HK-2 (cell line): ENCODE measurements at regions not wholly inside any gene's neighbourhood (a gene's known extent, or its start where the extent isn't known, plus 50 kb on each side); places are given as distances from the start of the nearest gene placed in this dataset.

Experiments used
- DNase-seq: peaks from one replicate; pipeline ENCODE4 v3.0.0-alpha.2; 2018; ENCODE audit not compliant: unreplicated experiment

DNA sequence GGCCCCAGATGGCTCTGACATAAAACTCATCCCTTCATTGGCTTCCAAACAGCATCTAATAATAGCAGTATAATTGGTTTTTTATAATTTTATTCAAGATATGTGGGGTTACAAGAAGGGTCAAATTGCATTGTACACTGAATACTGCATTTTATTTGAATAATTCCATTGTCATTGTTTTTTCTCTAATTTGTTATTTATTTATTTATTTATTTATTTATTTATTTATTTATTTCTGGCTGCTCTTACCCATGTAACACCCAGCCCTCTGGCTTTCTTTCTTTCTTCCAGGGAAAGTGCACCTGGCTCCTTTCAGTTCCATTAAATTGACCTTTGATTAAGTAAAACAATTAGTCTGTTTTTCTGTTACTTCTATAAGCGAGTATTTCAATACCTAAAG is 210.1 kb downstream of the CDH9 start:
- no peak for DNase-seq

DNA sequence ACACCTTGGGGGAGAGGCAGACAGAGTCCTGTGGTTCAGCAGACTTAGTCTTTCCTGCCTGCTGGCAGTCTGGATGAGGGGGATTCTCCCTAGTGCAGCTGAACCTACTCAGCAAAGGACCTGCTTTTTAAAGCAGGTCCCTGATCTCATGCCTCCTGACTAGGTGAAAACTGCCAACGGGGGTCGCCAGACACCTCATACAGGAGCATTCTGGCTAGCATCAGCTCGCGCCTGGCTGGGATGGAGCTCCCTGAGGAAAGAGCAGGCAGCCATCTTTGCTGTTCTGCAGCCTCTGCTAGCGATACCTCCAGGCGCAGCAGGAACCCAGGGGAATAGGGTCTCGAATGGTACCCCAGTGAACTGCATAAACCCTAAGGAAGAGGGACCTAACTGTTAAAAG is 225.2 kb downstream of the CDH9 start:
- no peak for DNase-seq

- DNase-seq, result no peak
Observed at GRCh38 chr5:26812714-26813113, 225.7 kb downstream of the CDH9 start.

DNA sequence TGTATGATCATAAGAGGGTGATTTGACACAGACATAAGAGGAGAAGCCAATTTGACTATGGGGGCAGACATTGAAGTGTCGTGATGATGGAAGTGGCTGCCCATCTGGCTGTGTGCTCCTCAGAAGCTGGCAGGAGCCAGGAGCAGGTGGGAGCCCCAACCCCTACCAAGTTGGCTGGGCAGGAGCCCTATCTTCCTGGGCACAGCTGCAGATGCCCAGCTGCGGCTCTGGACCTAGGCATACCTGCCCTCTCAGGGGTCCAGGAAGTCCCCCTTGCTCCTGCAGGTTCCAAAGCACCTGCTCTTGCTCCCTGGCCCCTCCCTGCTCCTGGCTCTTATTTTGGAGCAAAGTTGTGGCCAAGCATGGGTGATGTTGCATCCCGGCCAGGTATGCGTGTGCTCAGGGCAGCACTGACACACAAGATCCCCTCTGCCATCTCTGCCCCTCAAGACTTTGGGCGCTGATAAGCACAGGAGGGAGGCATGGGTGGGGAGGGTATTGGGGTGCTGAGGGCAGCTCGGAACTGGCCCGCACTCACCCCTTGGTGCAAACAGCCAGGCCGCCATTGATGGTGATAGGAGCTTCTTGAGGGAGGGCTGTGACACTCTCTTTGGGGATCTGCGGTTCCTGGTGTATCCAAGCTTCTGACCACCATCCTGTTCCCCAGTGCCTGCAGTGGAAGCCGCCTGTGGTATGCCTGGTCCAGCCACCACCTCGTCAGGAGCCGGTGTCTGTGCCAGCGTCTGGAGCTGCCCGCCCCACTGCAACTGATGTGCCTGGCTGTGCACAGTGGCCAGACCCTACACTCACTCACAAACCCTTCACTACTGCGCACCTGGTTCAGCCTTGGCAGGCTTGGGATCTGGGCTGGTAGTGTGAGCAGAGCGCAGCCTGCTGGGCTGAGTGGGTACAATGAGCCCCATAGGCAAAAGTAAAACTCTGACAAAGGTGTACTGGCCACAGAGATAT is 230.9 kb downstream of the CDH9 start:
- no peak for DNase-seq

- DNase-seq, result no peak
Observed at GRCh38 chr5:26805076-26805475, 233.3 kb downstream of the CDH9 start.

DNA sequence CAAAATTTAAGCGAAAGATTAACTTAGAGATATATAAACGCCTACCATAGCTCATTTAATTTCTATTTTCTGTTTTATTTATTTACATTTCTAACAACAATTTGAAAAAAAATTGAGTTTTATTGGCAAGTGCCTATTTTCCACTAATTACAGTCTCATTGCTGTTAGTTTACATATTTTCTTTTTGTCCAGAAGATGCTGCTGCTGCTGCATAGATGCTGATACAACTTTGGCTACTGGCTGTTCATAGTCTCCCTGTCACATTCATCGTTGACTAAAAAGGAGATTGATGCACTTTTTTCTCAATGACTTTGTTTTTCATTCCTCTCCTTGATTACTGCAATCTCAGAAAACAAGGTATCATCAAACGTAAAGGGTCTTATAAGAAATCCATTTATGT is 235.4 kb downstream of the CDH9 start:
- no peak for DNase-seq

DNA sequence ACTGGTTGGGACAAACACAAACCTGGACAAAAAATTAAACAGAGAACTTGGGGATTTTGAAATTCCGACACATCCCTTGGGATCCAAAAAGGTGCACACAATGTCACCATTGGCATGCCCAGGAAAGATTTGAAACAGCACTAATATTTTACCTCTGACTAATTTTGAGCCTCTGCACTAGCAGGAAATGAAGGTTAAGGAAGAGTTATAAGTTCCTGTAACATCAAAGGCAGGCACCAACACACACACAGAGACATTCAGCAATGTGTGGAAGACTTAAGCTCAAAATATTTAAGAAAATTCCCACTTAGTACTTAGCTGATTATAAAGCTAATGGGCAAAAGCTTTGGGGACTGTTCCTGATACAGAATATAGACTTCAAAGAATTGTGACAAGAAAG is 247.0 kb downstream of the CDH9 start:
- no peak for DNase-seq

GRCh38 chr5:26791021-26791420 is 247.4 kb downstream of the CDH9 start:
- DNase-seq, result no peak

DNA sequence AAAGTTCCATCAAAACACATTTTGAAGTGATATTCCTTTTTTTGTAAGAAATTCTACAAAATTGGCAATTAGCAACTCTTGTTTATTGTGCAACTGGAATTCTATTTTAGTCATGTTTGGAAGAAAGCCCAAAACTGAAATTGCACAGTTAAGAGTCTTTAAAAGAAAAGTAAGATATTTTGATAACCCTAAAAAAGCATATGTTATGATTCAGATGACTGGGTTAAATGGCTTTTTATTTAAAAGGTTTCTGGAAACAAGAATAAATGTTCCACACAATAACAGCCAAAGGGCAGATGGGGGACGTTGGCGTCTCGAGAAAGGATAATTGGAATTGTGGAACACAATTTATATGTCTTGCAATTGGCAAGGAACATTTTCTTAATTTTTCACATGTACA is 275.2 kb downstream of the CDH9 start:
- no peak for DNase-seq

GRCh38 chr5:26761446-26761845 is 276.9 kb downstream of the CDH9 start:
- no peak for DNase-seq

DNA sequence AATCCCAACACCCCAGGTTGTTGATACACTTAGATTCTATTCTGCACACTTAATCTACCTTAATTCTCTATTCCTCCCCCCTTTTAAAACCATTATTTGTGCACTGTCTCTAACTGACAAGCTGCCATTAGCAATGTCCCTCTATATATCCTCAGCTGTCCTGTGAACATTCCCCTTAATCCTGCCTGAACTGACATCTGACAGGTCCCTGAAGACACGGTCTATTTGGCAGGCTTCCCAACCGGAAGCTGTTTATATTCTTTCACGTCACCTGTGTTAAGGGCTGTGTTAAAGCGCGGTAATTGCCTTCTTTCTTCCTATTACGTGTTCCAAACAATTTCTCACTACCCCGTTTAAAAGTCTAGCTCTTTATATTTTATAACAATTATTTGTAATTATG is 277.3 kb downstream of the CDH9 start:
- no peak for DNase-seq

DNA sequence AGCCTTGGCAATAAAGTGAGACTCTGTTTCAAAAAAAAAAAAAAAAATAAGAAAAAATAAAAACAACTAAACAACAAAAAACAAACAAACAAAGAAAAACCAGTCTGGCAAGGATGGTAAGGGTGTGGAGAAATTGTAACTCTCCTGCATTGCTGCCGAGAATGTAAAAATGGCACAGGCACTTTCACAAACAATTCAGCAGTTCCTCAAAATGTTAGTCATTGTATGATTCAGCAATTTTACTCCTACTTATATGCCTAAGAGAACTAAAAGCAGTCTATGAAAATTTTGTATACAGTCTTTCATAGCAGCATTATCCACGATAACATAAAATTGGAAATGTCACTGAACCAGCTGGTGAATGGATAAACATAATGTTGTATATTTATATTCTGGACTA is 280.4 kb downstream of the CDH9 start:
- DNase-seq, result no peak

- no peak for DNase-seq
Observed at GRCh38 chr5:26749829-26750228, 288.6 kb downstream of the CDH9 start.

GRCh38 chr5:26740182-26740581 is 298.2 kb downstream of the CDH9 start:
- no peak for DNase-seq

GRCh38 chr5:26737348-26738265 is 300.8 kb downstream of the CDH9 start:
- DNase-seq, result no peak

DNA sequence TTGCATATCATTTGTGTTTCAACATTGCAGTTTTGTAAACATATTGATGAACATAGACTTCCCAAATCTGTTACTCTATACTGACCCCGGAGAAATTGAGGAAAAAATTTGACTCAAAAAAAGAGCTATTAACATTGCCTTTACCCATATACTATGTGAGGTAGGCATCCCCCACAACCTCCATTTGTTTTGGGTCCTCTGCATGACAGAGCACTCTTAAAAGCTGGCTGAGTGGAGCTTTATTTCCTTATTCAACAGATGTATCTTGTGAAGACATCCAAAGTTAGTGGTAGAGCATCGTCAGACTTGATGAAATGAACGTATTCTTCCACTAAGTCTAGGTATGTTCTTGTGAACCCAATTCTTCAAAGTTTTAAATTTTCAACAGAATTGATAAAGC is 310.5 kb downstream of the CDH9 start:
- no peak for DNase-seq

DNA sequence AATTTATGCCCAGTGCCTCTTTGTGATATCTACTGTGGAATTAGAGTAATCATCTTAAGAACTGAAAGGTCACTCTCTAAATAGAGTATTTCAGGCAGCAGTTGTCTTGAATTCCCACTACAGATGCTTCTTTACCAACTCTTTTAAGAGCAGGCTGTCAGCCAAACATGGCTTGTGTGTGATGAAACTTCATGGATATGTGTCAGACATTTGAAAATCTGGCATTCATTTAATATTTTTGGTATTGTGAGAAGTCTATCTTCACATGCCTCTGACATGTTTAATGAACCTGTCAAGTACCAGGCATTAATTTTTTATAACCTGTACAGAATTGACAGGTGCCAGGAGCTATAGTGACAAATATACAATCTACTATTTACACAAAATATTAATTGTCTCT is 318.6 kb downstream of the CDH9 start:
- DNase-seq, result no peak

DNA sequence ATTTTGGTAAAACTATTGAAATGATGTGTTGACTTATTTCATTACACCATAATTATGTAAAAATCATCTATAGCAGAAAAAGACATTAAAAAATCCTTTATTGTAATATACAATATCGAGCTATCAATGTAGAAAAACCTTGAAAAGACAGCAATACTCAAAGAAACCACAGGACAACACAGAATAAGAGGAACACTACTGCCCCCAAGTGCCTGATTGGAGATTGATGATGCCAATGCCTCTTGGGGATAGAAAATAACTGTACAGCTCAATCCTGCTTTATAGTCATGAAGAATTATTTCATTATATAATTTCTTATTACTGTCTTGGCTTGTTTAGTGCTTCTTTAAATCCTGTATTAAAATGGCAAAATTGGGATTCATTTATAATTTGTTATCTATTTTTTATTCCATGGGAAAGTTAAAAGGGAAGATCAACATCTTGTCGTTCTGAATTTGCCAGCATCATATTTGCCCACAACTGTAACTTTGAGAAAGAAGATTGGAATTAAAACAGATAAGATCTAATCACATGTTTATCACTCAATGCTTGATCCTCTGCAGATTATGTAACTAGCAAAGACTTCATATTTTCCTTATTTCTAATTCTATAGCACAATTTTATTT is 337.5 kb downstream of the CDH9 start:
- peak; percentile 17 for DNase-seq

DNA sequence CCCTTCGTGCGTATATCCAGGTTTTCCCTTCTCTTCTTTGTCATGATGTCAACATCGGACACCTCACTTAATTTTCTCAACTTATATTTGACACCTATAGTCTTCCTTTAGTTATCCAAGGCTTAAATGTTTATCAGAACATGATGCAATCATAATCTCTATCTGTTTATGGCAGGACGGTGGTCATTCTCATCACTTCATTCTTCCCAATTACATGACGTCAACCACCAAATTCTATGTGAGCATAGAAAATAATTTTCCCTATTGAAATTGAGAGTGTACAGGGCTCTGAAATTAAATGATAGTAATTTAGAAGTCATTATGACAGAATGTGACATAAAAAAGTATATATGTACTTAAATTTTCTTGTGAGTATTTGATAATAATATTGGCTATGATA is 345.4 kb downstream of the CDH9 start:
- DNase-seq, result no peak

DNA sequence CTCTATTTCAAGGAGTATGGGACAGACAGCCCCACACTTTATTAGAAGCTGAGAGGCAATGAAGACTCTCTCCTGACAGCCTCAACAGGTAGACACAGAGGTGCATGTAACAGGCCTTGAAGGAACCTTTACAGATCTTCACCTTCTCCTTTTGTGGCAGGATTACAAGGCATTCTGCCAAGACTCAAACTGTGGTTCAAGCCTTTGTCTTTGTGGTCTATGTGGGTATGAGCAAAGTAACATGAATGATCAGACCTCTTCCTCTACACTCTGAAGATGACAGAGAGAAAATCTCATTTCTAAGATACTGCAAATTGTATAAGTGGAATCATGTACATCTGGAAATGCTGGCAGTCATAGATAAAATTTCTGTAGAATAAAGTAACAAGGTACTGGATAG is 346.9 kb downstream of the CDH9 start:
- DNase-seq, result no peak

- no peak for DNase-seq
Observed at GRCh38 chr5:26690511-26690910, 347.9 kb downstream of the CDH9 start.

GRCh38 chr5:26681861-26682260 is 356.5 kb downstream of the CDH9 start:
- no peak for DNase-seq
